ENCODE measurements at regions not wholly inside any gene's neighbourhood (a gene's known extent, or its start where the extent isn't known, plus 50 kb on each side); places are given as distances from the start of the nearest gene placed in this dataset.

GRCh38 chr16:73196670-73197069 lies 148.7 kb upstream of the ZFHX3 start (continued):
- TF ChIP-seq ZNF33B (CRISPR knock-in tag; IDR thresholded peaks at IDR 0.05), result no peak
- 0 out of 2 replicates have a peak, but pooled peaks have one; percentile 27 for TF ChIP-seq ZFX (CRISPR knock-in tag; IDR thresholded peaks at IDR 0.05; ENCODE audit: low read depth)
- TF ChIP-seq STAG1 (CRISPR knock-in tag; IDR thresholded peaks at IDR 0.05), result peak; percentile 98
- TF ChIP-seq SALL1 (CRISPR knock-in tag; IDR thresholded peaks at IDR 0.05), result peak; percentile 44; the same call in 1 of the 2 replicates
- peak; percentile 23; the same call in 1 of the 2 replicates for TF ChIP-seq GABPB1 (CRISPR knock-in tag; IDR thresholded peaks at IDR 0.05)
- no peak for TF ChIP-seq ZHX2 (IDR thresholded peaks at IDR 0.05; ENCODE audit: low read depth)
- no peak for TF ChIP-seq ZHX2 (CRISPR knock-in tag; IDR thresholded peaks at IDR 0.05; ENCODE audit: borderline replicate concordance)
- no peak for TF ChIP-seq ATF7-NPFF (CRISPR knock-in tag; IDR thresholded peaks at IDR 0.05; ENCODE audit: low read depth)
- peak; percentile 96 for TF ChIP-seq SMC3 (IDR thresholded peaks at IDR 0.05; ENCODE audit: low read length)
- TF ChIP-seq ATF2 (CRISPR knock-in tag; IDR thresholded peaks at IDR 0.05), result 0 out of 2 replicates have a peak, but pooled peaks have one; percentile 26
- 0 out of 2 replicates have a peak, but pooled peaks have one; percentile 23 for TF ChIP-seq YEATS2 (CRISPR knock-in tag; IDR thresholded peaks at IDR 0.05; ENCODE audit: borderline replicate concordance)
- TF ChIP-seq MIER2 (CRISPR knock-in tag; IDR thresholded peaks at IDR 0.05), result peak; percentile 46; the same call in 1 of the 2 replicates
- no peak for TF ChIP-seq BHLHE40 (IDR thresholded peaks at IDR 0.05; ENCODE audit: low read length)
- no peak for TF ChIP-seq FOXA1 (IDR thresholded peaks at IDR 0.05)
- peak; percentile 49; the same call in 1 of the 2 replicates for TF ChIP-seq FOXA1 (CRISPR knock-in tag; IDR thresholded peaks at IDR 0.05)
- 0 out of 2 replicates have a peak, but pooled peaks have one; percentile 8 for TF ChIP-seq ZNF281 (CRISPR knock-in tag; IDR thresholded peaks at IDR 0.05; ENCODE audit: borderline replicate concordance)
- peak; percentile 85 for TF ChIP-seq RAD21 (CRISPR knock-in tag; IDR thresholded peaks at IDR 0.05)
- TF ChIP-seq ZBTB26 (CRISPR knock-in tag; IDR thresholded peaks at IDR 0.05; ENCODE audit: borderline replicate concordance), result 0 out of 2 replicates have a peak, but pooled peaks have one; percentile 36
- 0 out of 2 replicates have a peak, but pooled peaks have one; percentile 13 for TF ChIP-seq PHF21A (CRISPR knock-in tag; IDR thresholded peaks at IDR 0.05)
- 0 out of 2 replicates have a peak, but pooled peaks have one; percentile 16 for TF ChIP-seq RXRB (CRISPR knock-in tag; IDR thresholded peaks at IDR 0.05; ENCODE audit: borderline replicate concordance)

Data from HepG2 (cell line).